ENCODE measurements at regions not wholly inside any gene's neighbourhood (a gene's known extent, or its start where the extent isn't known, plus 50 kb on each side); places are given as distances from the start of the nearest gene placed in this dataset.

DNA sequence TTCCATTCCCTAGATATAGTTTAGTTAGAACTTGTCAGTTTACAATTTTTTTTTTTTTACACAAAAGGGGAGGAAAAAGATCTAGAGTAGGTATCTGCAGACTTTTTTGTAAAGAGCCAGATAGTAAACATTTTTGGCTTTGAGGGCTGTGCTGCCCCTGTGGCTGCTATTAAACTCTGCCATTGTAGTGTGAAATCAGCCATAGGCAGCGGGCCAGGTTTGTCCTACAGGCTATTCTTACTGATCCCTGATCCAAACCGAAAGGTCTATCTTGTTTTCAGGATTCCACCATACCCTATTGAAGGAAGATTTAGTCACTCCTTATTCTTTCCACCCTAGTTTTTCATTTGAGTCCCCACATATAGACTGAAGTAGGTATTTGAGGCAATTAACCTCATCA lies 203.4 kb downstream of the RND3 start:
- TF ChIP-seq POLR2A (IDR thresholded peaks at IDR 0.05) = no peak
- TF ChIP-seq, protein P1, sequence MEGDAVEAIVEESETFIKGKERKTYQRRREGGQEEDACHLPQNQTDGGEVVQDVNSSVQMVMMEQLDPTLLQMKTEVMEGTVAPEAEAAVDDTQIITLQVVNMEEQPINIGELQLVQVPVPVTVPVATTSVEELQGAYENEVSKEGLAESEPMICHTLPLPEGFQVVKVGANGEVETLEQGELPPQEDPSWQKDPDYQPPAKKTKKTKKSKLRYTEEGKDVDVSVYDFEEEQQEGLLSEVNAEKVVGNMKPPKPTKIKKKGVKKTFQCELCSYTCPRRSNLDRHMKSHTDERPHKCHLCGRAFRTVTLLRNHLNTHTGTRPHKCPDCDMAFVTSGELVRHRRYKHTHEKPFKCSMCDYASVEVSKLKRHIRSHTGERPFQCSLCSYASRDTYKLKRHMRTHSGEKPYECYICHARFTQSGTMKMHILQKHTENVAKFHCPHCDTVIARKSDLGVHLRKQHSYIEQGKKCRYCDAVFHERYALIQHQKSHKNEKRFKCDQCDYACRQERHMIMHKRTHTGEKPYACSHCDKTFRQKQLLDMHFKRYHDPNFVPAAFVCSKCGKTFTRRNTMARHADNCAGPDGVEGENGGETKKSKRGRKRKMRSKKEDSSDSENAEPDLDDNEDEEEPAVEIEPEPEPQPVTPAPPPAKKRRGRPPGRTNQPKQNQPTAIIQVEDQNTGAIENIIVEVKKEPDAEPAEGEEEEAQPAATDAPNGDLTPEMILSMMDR (IDR thresholded peaks at IDR 0.05) = no peak

Data from esophagus squamous epithelium (tissue), 4 donors.